HG03558 (cell line): ENCODE measurements at regions not wholly inside any gene's neighbourhood (a gene's known extent, or its start where the extent isn't known, plus 50 kb on each side); places are given as distances from the start of the nearest gene placed in this dataset.
"Not testable (repeated sequence)": the region's sequence is repeated elsewhere in the genome, so short reads cannot be mapped to it uniquely, and the experiment has no call there.

ENCODE experiments used
- ATAC-seq: cut with Tn5 transposase; IDR thresholded peaks from one replicate; pipeline ENCODE4 v1.9.1; 2021; ENCODE audit warnings: moderate number of reproducible peaks; ENCODE audit not compliant: unreplicated experiment; ENCODE audit errors: extremely low read depth

- no peak for ATAC-seq
Measured at GRCh38 chr7:81394029-81394428, 375.8 kb downstream of the HGF start.

DNA sequence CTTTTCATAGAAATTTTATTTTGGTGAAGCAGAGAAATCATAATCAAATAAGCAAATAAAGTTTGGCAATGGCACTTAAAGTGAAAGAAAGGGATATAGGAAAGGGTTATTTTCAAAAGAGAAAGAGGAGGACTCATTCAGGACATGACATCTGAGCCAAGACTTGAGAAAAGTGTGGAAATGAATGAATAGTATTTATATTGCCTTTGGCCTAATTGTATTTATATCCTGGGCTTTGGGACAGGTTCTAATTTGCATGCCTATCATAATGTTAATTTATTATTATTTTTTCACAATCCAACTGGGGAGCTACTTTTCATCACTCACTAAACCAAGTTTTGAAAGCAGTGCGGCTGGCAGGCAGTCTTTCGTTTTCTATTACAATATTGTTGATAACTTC is 376.8 kb downstream of the HGF start:
- no peak for ATAC-seq

DNA sequence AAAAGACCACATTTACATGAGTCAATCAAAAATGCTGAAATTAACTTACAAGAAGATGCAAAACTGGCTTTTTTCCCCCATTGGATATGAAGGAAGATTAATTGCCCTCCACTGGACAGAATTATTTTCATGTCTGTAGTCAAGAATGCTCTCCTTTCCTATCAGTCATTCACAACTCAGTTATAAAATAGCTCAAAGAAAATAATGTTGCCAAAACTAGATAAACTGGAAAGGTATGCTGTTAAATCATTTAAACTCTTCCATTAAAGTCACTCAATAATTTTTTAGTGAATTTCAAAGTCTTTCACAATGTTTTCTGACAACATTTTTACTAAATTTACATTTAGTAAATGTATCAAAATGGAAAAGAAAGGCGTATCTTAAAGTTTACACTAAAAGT is 384.5 kb downstream of the HGF start:
- ATAC-seq = no peak

DNA sequence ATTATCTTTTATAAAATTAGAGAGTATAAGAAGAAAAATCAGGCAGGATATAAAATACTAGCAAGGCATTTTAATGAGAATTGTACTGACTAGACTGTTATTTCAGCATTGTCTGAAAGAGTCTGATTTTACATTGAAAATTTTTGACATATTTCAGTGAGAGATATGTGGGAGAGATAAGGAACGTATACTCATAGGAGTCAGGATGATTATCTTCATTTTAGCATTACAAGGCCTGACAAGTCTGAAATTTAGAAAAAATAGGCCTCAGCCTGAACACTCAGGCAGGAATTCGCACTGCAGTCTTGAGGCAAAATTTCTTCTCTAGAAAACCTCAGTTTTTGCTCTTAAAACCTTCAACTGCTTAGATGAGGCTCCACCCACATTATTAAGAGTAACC is 386.0 kb downstream of the HGF start:
- ATAC-seq = no peak

DNA sequence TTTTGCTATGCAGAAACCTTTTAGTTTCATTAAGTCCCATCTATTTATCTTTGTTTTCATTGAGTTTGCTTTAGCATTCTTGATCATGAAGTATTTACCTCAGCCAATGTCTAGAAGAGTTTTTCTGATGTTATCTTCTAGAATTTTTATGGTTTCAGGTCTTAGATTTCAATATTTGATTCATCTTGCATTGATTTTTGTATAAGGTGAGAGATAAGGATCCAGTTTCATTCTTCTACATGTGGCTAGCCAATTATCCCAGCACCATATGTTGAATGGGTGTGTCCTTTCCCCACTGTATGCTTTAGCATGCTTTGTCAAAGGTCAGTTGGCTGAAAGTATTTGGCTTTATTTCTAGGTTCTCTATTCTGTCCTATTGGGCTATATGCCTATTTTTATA is 395.2 kb downstream of the HGF start:
- not testable (repeated sequence) for ATAC-seq

DNA sequence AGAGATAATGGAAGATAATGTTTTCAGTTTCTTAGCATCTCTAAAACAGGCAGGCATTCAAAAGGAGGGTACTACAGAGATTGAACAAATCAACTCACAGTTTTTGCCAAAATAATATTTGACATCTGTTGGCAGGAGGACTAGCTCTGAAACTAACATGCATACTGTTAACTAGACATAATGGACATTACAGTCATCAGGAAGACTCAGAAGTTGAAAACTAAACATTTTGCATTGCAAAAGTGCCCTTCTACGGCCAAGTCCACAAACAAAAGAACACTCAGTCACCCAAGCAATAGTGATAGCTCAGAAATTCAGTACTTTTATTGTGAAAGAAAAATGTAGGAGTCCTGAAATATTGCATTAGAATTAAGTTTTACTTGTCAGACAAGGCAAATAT is 399.0 kb downstream of the HGF start:
- no peak for ATAC-seq

DNA sequence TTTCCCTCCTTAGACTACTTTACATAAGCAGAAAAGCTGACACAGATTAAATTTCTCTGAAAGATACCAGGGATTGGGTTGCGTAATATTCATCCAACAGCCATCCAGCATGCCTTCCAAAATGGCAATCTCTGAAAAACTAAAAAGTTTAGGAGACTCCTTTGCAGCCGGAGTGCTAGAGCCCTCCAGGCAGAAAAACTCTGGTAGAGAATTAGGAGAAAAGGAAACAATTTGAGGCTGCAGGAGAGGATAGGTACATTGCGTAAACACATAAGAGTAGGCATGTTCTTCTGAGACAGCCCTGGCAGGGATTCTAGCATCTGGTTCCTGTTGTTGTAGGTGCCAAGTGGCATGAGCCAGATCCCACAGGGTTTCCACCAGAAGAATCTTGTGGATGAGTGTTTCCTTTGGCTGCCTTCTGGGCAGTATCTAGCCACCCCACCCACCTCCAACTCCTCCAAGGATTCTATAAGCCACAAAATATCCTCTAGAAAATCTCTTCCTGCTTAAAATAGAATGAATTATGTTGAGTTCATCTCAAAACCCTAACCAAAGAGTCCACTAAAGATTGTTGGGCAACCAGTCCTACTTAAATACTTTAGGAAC is 402.4 kb downstream of the HGF start:
- ATAC-seq = no peak

DNA sequence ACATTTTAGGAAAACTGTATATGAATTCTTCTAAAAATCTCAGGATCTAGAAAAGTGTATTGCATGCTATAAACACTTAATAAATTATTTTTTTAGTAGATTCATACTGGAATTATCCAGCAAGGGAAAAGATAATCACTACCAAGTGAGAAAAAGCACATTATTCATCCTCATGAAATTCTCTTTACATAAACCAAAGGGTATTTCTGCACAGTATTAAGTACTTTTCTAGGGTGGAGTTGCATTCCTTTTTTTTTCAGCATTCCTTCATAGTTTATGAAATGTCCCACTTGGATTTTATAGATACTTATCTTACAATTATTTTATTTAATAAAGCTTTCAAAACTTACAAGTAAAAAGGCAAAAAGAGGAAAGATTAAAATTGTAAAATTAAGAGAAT is 403.3 kb downstream of the HGF start:
- no peak for ATAC-seq

- no peak for ATAC-seq
Measured at GRCh38 chr7:81361769-81362312, 408.0 kb downstream of the HGF start.

DNA sequence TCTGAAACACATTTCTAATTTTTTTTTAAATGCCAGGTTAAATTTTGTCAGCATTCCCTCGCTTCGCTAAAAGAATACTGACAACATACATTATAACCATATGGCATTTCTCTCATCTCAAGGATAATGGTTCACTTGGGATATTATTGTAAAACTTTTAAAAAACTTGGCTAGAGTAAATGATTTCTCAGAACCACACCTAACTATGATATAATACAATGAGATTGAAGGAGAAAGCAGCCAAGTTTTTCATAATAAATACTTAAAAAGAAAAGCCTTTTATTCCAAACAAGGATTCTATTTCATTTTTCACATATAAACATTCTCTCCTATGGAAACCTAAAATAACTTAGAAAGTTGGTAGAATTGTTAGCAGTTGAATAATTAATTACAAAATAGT is 413.9 kb downstream of the HGF start:
- no peak for ATAC-seq

- ATAC-seq = no peak
Measured at GRCh38 chr7:81349044-81349443, 420.8 kb downstream of the HGF start.

DNA sequence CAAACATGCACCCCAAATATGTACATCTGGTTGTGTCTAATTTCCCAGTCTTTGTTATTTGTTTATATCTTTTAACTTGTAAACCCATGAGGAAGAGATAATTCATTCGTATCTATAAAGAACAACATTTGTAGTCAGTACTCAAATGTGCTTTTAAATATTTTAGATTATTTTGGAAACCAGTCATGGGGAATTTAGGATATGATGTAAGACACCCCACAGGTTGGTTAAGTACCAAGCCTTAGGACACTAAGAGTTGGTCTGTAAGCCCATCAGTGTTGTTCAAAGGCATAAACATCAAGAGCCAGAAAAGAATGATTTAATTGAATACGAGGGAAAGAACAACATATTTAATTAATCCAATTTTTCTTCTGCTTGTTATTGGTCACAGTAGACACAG is 421.1 kb upstream of the SEMA3C start:
- ATAC-seq = no peak

DNA sequence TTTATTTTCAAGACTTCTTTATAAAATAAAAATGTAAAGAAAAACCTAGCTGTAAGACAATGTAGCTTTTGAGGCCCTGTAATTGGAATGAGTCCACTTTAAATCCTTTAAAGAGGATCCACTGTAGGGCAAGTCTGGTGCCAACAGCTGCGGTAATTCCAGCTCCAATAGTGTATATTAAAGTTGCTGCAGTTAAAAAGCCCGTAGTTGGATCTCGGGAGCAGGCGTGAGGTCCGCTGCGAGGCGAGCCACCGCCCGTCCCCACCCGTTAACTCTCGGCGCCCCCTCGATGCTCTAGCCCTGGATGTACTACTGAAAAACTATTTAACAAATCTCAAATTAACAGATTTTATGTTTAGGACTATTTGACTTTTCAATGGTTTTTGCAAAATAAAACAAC is 414.7 kb upstream of the SEMA3C start:
- ATAC-seq = no peak

DNA sequence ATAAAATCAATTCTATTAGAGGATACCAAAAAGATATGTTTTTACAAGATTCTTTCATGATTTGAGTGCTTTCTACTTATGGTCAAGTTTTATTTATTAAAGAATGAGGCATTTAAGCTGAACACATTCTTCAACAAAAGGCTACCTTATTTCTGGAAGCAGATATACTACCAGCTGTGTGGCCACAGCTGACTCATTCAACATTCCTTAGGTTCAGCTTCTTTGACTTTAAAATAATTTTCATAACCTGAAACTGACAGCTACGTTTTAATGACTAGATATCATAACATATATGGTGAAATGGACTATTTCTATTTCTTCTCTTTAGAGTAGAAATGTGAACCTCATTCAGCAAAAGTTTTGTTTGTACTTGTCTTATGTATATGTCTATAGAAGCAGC is 414.2 kb upstream of the SEMA3C start:
- ATAC-seq = no peak

GRCh38 chr7:81331061-81332018 is 412.5 kb upstream of the SEMA3C start:
- ATAC-seq = no peak

- no peak for ATAC-seq
Measured at GRCh38 chr7:81330108-81330507, 411.3 kb upstream of the SEMA3C start.

GRCh38 chr7:81327468-81328266 is 408.8 kb upstream of the SEMA3C start:
- no peak for ATAC-seq

DNA sequence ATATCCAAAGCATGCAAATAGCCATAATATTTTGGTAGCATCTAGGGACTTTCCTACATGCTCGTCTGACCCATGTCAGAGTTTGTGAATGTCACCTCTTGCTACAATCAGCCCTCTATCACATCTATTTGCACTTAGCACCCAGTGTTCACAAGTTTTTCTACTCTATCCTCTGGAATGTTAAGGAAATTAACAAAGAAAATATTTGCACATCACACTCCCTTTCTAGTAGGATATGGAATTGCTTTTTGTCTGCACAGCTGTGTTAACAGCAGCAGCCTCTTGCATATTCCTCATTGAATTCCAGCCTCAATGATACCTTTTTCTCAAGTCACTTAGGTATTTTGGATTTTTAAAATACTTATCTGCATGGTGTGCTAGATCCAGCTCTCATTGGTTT is 403.1 kb upstream of the SEMA3C start:
- no peak for ATAC-seq

- ATAC-seq = no peak
Measured at GRCh38 chr7:81317741-81318140, 398.9 kb upstream of the SEMA3C start.

- ATAC-seq = no peak
Measured at GRCh38 chr7:81308643-81309322, 389.9 kb upstream of the SEMA3C start.
